ENCODE measurements at regions not wholly inside any gene's neighbourhood (a gene's known extent, or its start where the extent isn't known, plus 50 kb on each side); places are given as distances from the start of the nearest gene placed in this dataset.

- in situ Hi-C loops (cut with MboI; ENCODE audit: low sequenced_read_pairs), result loop anchor here (25.0 kb wide), 1 partner anchor 403 kb away; the partner anchor contains the start of gene CLDN11
Observed at GRCh38 chr3:170814822-170815221, 55.2 kb downstream of the RPL22L1 start.

- in situ Hi-C loops (cut with MboI; ENCODE audit: low sequenced_read_pairs), result loop anchor here (25.0 kb wide), 1 partner anchor 401 kb away; the partner anchor contains the start of gene CLDN11
Observed at GRCh38 chr3:170813266-170813665, 56.7 kb downstream of the RPL22L1 start.

- in situ Hi-C loops (cut with MboI; ENCODE audit: low sequenced_read_pairs), result loop anchor here (25.0 kb wide), 1 partner anchor 400 kb away; the partner anchor contains the start of gene CLDN11
Observed at GRCh38 chr3:170811928-170812591, 57.9 kb downstream of the RPL22L1 start.

- in situ Hi-C loops (cut with MboI; ENCODE audit: low sequenced_read_pairs), result loop anchor here (25.0 kb wide), 1 partner anchor 399 kb away; the partner anchor contains the start of gene CLDN11
Observed at GRCh38 chr3:170811515-170811914, 58.5 kb downstream of the RPL22L1 start.

GRCh38 chr3:170809975-170810357 is 60.0 kb downstream of the RPL22L1 start:
- in situ Hi-C loops (cut with MboI; ENCODE audit: low sequenced_read_pairs), result loop anchor here (25.0 kb wide), 1 partner anchor 398 kb away; the partner anchor contains the start of gene CLDN11

GRCh38 chr3:170809007-170809974 is 60.7 kb downstream of the RPL22L1 start:
- in situ Hi-C loops (cut with MboI; ENCODE audit: low sequenced_read_pairs), result loop anchor here (25.0 kb wide), 1 partner anchor 397 kb away; the partner anchor contains the start of gene CLDN11

- in situ Hi-C loops (cut with MboI; ENCODE audit: low sequenced_read_pairs), result loop anchor here (25.0 kb wide), 1 partner anchor 396 kb away; the partner anchor contains the start of gene CLDN11
Observed at GRCh38 chr3:170808041-170808440, 62.0 kb downstream of the RPL22L1 start.

- in situ Hi-C loops (cut with MboI; ENCODE audit: low sequenced_read_pairs), result loop anchor here (25.0 kb wide), 1 partner anchor 394 kb away; the partner anchor contains the start of gene CLDN11
Observed at GRCh38 chr3:170806676-170807075, 63.3 kb downstream of the RPL22L1 start.

- in situ Hi-C loops (cut with MboI; ENCODE audit: low sequenced_read_pairs), result loop anchor here (25.0 kb wide), 1 partner anchor 394 kb away; the partner anchor contains the start of gene CLDN11
Observed at GRCh38 chr3:170806141-170806540, 63.9 kb downstream of the RPL22L1 start.

- in situ Hi-C loops (cut with MboI; ENCODE audit: low sequenced_read_pairs), result loop anchor here (25.0 kb wide), 1 partner anchor 393 kb away; the partner anchor contains the start of gene CLDN11
Observed at GRCh38 chr3:170805296-170805695, 64.7 kb downstream of the RPL22L1 start.

GRCh38 chr3:170804634-170805033 is 65.4 kb downstream of the RPL22L1 start:
- in situ Hi-C loops (cut with MboI; ENCODE audit: low sequenced_read_pairs), result loop anchor here (25.0 kb wide), 1 partner anchor 392 kb away; the partner anchor contains the start of gene CLDN11

- in situ Hi-C loops (cut with MboI; ENCODE audit: low sequenced_read_pairs), result loop anchor here (25.0 kb wide), 1 partner anchor 392 kb away; the partner anchor contains the start of gene CLDN11
Observed at GRCh38 chr3:170804078-170804477, 65.9 kb downstream of the RPL22L1 start.

GRCh38 chr3:170802164-170803151 is 67.5 kb downstream of the RPL22L1 start:
- in situ Hi-C loops (cut with MboI; ENCODE audit: low sequenced_read_pairs), result loop anchor here (25.0 kb wide), 1 partner anchor 390 kb away; the partner anchor contains the start of gene CLDN11

GRCh38 chr3:170801597-170801996 is 68.4 kb downstream of the RPL22L1 start:
- in situ Hi-C loops (cut with MboI; ENCODE audit: low sequenced_read_pairs), result loop anchor here (25.0 kb wide), 1 partner anchor 389 kb away; the partner anchor contains the start of gene CLDN11

- in situ Hi-C loops (cut with MboI; ENCODE audit: low sequenced_read_pairs), result loop anchor here (25.0 kb wide), 1 partner anchor 388 kb away; the partner anchor contains the start of gene CLDN11
Observed at GRCh38 chr3:170800275-170800674, 69.7 kb downstream of the RPL22L1 start.

GRCh38 chr3:170799009-170799408 is 71.0 kb downstream of the RPL22L1 start:
- in situ Hi-C loops (cut with MboI; ENCODE audit: low sequenced_read_pairs), result no loop called here

GRCh38 chr3:170797685-170798084 is 72.3 kb downstream of the RPL22L1 start:
- in situ Hi-C loops (cut with MboI; ENCODE audit: low sequenced_read_pairs), result no loop called here

- in situ Hi-C loops (cut with MboI; ENCODE audit: low sequenced_read_pairs), result no loop called here
Observed at GRCh38 chr3:170792471-170792870, 77.5 kb downstream of the RPL22L1 start.

GRCh38 chr3:170790647-170791046 is 79.3 kb downstream of the RPL22L1 start:
- in situ Hi-C loops (cut with MboI; ENCODE audit: low sequenced_read_pairs), result no loop called here
